Mesothelial cell of epicardium (in vitro differentiated cells): ENCODE measurements at regions not wholly inside any gene's neighbourhood (a gene's known extent, or its start where the extent isn't known, plus 50 kb on each side); places are given as distances from the start of the nearest gene placed in this dataset.

ENCODE experiments used
- DNase-seq, 2 experiments: peaks; one replicate each; pipeline ENCODE4 v3.0.0; 2021; ENCODE audit warnings: low spot score in 2 of 2; ENCODE audit not compliant: unreplicated experiment in 2 of 2
- H3K27ac Mint-ChIP-seq: 2 replicates; pipeline ENCODE4 v1.8.0; 2021; ENCODE audit warnings: mixed read lengths
- H3K27me3 Mint-ChIP-seq: 2 replicates; pipeline ENCODE4 v1.8.0; 2021; ENCODE audit warnings: low read depth, mixed read lengths
- H3K36me3 Mint-ChIP-seq: 2 replicates; pipeline ENCODE4 v1.8.0; 2021; ENCODE audit warnings: mixed read lengths
- H3K4me1 Mint-ChIP-seq: 2 replicates; pipeline ENCODE4 v1.8.0; 2021; ENCODE audit warnings: mixed read lengths
- H3K4me3 Mint-ChIP-seq: 2 replicates; pipeline ENCODE4 v1.8.0; 2021; ENCODE audit warnings: mild to moderate bottlenecking, moderate library complexity, mixed read lengths
- H3K9me3 Mint-ChIP-seq: 2 replicates; pipeline ENCODE4 v1.8.0; 2021; ENCODE audit warnings: mixed read lengths
- TF ChIP-seq, protein P1 (sequence below): fragments of 200-600 bp; sonication (generic); IDR thresholded peaks from one replicate; pipeline ENCODE4 v1.5.0; 2021; ENCODE audit warnings: antibody characterized with exemption; ENCODE audit not compliant: unreplicated experiment

DNA sequence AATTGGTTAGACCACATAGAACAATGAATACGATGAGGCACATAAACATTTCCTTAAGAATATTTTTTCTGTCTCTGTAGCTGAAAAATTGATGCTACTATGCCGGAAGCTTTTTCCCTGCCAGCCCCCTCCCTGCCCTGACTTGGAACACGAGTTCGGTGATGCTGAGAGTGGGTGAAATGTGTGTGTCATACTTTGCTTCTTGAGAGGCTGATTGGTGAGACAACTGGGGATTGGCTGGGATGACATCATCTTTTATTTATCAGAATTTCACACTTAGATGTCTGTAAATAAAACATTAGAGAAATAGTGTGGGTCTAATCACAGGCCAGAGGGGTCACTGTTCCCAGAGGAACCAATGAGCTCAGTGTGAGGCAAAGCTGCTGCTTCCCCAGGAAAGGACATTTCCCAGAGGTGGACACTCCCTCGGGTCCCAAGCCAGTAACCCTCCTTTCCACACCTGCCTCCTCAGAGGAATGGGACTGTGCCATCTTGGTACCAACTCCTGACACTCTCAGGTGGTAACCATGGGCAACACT, 195.4 kb upstream of the C1orf174 start:
- DNase-seq, result no peak
- Mint-ChIP-seq H3K27me3 (no peaks in the 10 kb centered on the region), H3K36me3 (peaks cover 2% of the 10 kb centered on the region), H3K4me3 (no peak overlapping the region), H3K27ac (no peak overlapping the region), H3K4me1 (no peaks in the 10 kb centered on the region), H3K9me3 (peaks cover 28% of the 10 kb centered on the region)
- TF ChIP-seq, protein P1, sequence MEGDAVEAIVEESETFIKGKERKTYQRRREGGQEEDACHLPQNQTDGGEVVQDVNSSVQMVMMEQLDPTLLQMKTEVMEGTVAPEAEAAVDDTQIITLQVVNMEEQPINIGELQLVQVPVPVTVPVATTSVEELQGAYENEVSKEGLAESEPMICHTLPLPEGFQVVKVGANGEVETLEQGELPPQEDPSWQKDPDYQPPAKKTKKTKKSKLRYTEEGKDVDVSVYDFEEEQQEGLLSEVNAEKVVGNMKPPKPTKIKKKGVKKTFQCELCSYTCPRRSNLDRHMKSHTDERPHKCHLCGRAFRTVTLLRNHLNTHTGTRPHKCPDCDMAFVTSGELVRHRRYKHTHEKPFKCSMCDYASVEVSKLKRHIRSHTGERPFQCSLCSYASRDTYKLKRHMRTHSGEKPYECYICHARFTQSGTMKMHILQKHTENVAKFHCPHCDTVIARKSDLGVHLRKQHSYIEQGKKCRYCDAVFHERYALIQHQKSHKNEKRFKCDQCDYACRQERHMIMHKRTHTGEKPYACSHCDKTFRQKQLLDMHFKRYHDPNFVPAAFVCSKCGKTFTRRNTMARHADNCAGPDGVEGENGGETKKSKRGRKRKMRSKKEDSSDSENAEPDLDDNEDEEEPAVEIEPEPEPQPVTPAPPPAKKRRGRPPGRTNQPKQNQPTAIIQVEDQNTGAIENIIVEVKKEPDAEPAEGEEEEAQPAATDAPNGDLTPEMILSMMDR, result no peak

DNA sequence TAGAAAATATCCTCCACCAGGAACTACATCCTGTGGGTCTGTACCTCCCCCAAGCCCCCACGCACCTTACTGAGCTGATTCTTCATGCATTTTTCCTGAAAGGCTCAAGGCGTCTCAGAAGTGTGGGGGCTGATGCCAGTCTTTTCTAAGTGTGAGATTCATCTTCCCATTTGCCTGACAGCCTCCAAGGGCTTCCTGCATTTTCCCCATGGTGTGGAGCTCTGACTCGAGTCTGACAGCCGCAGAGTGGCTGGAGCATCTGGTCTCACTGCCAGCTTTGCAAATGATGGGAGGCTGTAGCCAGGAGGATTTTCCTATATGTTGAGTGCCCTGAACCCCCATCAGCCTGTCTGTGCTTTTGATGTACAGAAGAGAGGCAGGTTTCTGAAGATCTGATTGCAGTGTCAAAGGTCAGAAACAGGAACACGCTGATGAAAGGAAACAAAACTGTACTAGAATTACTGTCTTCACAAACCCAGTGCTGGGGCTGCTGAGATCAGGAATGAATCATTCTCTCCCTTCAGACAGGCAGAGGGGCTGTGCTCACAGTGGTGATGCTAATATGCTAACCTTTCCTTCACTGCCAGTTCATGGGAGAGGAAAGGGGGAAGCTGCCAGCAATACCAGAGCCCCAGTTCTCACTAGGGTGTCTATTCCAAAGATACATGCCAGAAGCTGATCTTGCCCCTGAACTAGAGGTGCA, 201.5 kb upstream of the C1orf174 start:
- no peaks in the 10 kb centered on the region for H3K4me1 Mint-ChIP-seq
- H3K27ac Mint-ChIP-seq, result no peak overlapping the region
- H3K4me3 Mint-ChIP-seq, result no peak overlapping the region
- no peak for DNase-seq
- H3K9me3 Mint-ChIP-seq, result peaks cover 10% of the 10 kb centered on the region
- H3K27me3 Mint-ChIP-seq, result peaks cover 6% of the 10 kb centered on the region
- TF ChIP-seq, protein P1, result no peak
- H3K36me3 Mint-ChIP-seq, result peaks cover 1% of the 10 kb centered on the region

DNA sequence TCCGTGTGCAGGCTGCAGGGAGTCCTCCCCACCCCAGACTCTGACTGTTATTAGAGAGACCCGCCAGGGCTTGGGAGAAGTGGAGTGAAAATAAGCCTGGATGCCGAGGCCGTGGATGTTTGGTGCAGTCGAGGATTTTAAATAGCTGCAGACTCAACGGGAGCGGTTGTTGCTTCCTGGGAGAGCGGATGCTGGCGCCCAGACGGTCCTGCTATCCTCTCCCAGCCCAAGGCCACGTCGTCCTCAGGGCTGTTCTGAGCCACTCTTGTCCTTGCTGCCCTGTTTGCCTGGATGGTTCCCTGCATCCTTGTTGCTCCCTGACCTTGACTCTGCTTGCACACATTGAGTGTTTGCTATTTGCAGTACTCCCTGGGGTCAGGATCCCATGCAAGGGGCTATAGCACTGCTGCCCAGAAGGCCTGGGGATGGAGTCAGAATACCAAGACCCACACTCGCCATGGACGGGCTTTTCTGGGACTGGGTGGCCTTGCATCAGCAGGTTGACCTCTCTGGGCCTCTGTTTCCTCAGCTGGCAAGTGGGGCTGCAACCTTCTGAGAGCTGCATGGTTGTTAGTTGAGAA, 205.3 kb upstream of the C1orf174 start:
- H3K4me1 Mint-ChIP-seq, result peaks cover 7% of the 10 kb centered on the region
- peaks cover 8% of the 10 kb centered on the region for H3K27me3 Mint-ChIP-seq
- no peak for DNase-seq
- H3K4me3 Mint-ChIP-seq, result no peak overlapping the region
- H3K36me3 Mint-ChIP-seq, result no peaks in the 10 kb centered on the region
- no peaks in the 10 kb centered on the region for H3K9me3 Mint-ChIP-seq
- TF ChIP-seq, protein P1, result no peak
- H3K27ac Mint-ChIP-seq, result no peak overlapping the region

DNA sequence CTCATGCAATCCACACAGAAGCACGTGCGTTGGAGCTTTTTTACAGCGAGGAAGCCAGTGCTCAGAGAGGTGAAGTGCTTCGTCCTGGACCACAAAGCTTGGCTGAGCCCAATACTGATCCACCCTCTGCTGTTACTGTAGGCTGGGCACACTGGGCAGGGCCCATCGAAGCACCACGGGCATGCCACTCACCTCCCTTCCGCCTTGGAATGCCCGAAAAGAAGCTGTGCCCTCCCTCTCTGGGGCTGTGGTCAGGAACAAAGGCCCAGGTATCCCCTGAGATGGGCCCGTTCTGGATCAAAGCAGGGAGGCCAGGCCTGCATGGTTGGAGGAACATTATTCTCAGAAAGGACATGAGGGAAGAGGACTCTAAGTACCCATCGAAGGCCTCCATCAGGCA, 206.7 kb upstream of the C1orf174 start:
- Mint-ChIP-seq H3K27me3 (peaks cover 13% of the 10 kb centered on the region), H3K27ac (no peak overlapping the region), H3K4me1 (peaks cover 7% of the 10 kb centered on the region), H3K36me3 (no peaks in the 10 kb centered on the region), H3K9me3 (no peaks in the 10 kb centered on the region), H3K4me3 (no peak overlapping the region)
- TF ChIP-seq, protein P1, result no peak
- no peak for DNase-seq

DNA sequence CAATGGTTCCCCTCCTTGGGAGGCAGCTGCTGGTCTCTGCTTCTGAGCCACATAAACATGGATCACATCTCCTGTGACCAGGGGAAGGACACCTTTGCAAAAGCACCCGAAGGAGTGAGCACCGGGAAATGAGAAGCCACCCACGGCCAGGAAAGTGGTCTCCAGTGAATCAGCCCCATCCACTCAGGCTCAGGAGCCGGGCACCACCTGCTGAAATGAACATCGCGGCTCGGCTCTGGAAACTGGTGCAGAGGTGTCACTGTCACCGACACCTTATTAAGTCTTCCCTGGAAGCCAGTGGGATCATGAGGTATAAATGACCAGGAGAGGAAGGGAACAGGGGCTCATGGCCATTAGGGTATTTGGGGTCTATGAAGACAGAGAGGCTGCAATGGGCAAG, 207.2 kb upstream of the C1orf174 start:
- H3K27me3 Mint-ChIP-seq, result peaks cover 12% of the 10 kb centered on the region
- no peak overlapping the region for H3K27ac Mint-ChIP-seq
- no peaks in the 10 kb centered on the region for H3K9me3 Mint-ChIP-seq
- no peaks in the 10 kb centered on the region for H3K36me3 Mint-ChIP-seq
- no peak overlapping the region for H3K4me3 Mint-ChIP-seq
- H3K4me1 Mint-ChIP-seq, result peaks cover 7% of the 10 kb centered on the region
- TF ChIP-seq, protein P1, result no peak
- DNase-seq, result no peak
